ENCODE measurements at regions not wholly inside any gene's neighbourhood (a gene's known extent, or its start where the extent isn't known, plus 50 kb on each side); places are given as distances from the start of the nearest gene placed in this dataset.

DNA sequence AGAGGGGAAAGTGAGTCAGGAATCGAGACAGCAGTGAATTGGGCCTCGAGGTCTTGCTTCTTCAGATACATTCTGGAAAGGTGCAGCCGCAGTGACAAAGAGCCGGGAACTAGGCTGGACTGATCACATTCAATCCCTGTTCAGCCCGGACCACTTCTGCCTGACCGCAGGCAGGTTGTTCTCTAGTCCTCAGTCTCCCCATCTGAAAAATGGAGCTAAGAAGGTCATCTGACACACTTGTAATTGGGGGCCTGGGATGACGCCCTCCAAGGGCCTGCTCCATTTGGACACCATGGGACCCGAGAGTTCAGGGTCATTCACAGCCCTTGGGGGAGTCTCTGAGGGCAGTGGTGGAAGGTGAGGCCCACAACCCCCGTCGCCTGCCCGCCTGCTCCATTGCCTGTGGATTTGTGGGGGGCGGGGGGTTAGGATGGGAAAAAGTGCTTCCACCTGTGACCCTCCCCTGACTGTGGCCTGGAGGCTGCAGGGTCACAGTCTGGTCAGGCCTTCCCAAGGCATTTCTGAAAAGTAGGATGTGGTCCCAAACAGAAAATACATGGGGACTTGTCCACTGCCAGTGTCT, 87.9 kb upstream of the CSF3R start:
- FAIRE-seq: no peak
- TF ChIP-seq POLR2A (IDR thresholded peaks at IDR 0.05; ENCODE audit: low read depth, low read length) (no peak), TAF1 (IDR thresholded peaks at IDR 0.05; ENCODE audit: borderline replicate concordance, low read depth, low read length) (no peak), POLR2AphosphoS5 (IDR thresholded peaks at IDR 0.05; ENCODE audit: low read depth, low read length) (no peak)
- no peak for DNase-seq (ENCODE audit: insufficient read length)

DNA sequence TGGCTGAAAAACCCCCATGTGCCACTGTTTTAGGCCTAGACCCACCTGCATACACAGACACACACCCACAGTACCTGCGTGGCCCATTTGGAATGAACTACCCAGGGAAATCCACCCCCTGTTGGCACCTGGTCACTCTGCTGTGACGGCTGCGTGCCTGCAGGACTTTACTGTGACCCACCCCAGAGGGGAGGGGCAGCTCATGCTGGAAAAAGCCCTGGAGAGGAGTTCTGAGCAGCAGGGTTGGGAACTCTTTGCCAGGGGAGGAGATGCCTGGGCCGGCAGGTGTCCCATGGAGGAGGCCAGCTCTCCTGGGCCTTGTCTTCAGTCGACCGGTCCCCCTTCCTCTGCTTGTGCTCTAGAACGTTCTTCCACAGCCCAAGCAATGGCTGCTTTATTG, 87.3 kb upstream of the CSF3R start:
- FAIRE-seq (no peak), DNase-seq (ENCODE audit: insufficient read length) (no peak)
- no peak for TF ChIP-seq TAF1 (IDR thresholded peaks at IDR 0.05; ENCODE audit: borderline replicate concordance, low read depth, low read length)
- TF ChIP-seq POLR2A (IDR thresholded peaks at IDR 0.05; ENCODE audit: low read depth, low read length): no peak
- no peak for TF ChIP-seq POLR2AphosphoS5 (IDR thresholded peaks at IDR 0.05; ENCODE audit: low read depth, low read length)

DNA sequence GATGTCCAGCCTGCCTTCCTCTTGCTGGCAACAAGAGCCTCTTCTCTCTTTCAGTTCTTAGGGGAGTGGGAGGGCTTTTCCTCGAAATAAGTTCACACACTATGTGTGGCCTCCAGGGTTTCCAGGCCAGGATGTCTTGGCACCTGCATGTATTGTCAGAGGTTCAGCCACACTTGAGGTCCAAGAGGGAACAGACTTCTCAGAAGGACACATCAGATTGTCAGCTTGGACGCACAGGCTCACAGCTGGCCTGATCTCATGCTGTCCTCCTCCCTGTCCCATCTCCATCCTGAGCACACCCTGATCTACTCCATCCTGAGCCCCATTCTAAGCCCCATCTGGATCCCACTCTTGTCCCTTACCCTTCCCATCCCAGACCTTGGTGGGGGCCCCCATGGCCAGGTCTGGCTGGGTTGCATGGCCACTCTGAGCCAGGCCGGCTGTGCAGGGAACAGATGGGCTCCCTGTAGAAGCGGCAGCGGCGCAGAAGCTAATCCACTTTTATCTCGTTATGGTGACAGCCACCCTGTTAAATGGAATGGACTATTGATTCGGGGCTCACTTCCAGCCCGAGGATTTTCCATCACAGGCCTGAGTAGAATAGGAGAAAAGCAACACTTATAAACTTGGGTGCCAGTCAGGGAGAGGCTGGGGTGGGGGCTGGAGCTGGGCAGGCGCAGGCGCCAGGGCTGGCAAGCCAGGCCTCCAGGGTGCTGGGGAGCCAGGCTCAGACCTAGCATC, 85.1 kb upstream of the CSF3R start:
- FAIRE-seq (no peak), DNase-seq (ENCODE audit: insufficient read length) (no peak)
- no peak for TF ChIP-seq TAF1 (IDR thresholded peaks at IDR 0.05; ENCODE audit: borderline replicate concordance, low read depth, low read length)
- TF ChIP-seq POLR2AphosphoS5 (IDR thresholded peaks at IDR 0.05; ENCODE audit: low read depth, low read length): no peak
- TF ChIP-seq POLR2A (IDR thresholded peaks at IDR 0.05; ENCODE audit: low read depth, low read length): no peak

DNA sequence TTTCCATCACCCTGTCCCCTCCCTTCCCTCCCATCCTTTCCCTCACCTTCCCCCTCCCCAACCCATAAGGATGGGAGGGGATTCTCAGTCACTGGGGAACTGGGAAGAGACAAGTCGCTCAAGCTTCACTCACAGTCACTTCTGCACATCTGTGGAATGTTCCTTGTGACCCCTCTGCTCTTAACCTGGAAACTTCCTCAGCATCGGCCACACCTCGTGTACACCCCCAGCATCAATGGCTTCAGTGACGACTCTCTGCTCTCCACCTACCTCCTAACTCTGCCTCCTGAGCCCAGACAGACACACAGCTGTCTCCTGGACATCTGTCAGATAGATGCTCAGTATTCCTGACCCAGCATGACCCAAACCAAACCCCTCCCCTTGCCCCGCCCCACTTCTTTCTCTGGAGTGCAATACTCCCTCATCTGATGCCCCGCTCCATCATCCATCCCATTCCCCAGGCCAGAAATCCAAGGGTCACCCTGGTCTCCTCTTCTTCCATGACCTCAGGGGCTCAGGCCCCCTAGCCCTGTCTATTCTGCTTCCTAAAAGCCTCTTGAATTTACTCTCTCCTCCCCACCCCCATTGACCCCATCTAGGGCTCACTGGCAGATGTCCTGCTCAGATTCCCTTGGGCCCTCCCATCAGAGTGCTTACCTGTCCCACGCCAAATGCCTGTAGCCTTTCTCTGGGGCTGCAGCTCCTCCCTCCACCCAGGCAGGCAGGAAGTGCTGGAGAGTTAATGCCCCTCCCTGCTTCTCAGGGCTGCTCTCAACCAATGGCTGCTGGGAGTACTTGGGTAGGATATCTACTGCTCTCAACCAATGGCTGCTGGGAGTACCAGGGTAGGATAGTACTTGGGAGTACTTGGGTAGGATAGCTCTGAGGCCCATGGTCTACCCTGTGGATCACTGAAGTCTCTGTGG, 83.1 kb upstream of the CSF3R start:
- TF ChIP-seq POLR2A (IDR thresholded peaks at IDR 0.05; ENCODE audit: low read depth, low read length) (no peak), TAF1 (IDR thresholded peaks at IDR 0.05; ENCODE audit: borderline replicate concordance, low read depth, low read length) (no peak), POLR2AphosphoS5 (IDR thresholded peaks at IDR 0.05; ENCODE audit: low read depth, low read length) (no peak)
- FAIRE-seq (no peak), DNase-seq (ENCODE audit: insufficient read length) (no peak)

DNA sequence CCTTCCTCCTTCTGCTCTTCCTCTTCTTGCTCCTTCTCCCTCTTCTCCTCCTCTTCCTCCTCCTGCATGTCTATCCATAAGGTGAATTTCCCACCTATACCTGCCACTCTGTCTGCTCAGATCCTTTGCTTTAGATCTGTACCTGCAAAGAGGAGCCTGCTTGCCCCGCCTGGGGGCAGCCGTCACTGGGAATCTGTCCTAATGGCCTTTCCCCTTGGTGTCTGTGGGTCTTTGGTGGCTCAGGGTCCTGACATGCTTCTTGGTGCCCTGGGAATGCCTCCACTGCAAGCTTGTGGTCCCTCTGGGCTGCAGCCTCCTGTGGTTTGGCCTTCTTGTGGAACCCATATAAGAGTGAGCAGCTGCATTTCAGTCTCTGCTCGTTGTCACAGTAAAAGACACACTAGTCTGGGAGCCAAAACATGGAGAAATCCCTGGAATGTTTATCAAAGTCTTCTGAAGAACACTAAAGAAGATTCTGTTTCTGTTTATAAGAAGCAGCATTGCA, 79.5 kb upstream of the CSF3R start:
- FAIRE-seq: no peak
- TF ChIP-seq POLR2AphosphoS5 (IDR thresholded peaks at IDR 0.05; ENCODE audit: low read depth, low read length) (no peak), POLR2A (IDR thresholded peaks at IDR 0.05; ENCODE audit: low read depth, low read length) (no peak), TAF1 (IDR thresholded peaks at IDR 0.05; ENCODE audit: borderline replicate concordance, low read depth, low read length) (no peak)
- no peak for DNase-seq (ENCODE audit: insufficient read length)

DNA sequence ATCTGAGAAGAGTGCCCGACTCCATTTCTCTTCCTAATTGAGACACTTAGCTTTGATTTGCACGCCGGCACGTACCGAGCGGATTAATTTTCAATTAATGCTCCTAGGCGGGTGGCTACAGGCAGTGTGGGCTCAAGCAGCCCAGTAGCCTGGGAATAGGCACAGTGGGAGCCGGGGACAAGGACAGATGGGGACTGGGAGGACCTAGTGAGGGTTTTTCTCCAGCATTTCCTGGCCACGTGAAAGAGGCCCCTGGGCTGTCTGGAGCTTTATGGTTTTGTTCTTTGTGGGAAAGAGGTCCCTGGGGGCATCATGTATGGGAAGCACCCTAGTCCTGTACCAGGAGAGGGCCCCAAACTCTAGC, 78.6 kb upstream of the CSF3R start:
- DNase-seq (ENCODE audit: insufficient read length): no peak
- TF ChIP-seq POLR2A (IDR thresholded peaks at IDR 0.05; ENCODE audit: low read depth, low read length): no peak
- TF ChIP-seq TAF1 (IDR thresholded peaks at IDR 0.05; ENCODE audit: borderline replicate concordance, low read depth, low read length): no peak
- TF ChIP-seq POLR2AphosphoS5 (IDR thresholded peaks at IDR 0.05; ENCODE audit: low read depth, low read length): no peak
- no peak for FAIRE-seq

DNA sequence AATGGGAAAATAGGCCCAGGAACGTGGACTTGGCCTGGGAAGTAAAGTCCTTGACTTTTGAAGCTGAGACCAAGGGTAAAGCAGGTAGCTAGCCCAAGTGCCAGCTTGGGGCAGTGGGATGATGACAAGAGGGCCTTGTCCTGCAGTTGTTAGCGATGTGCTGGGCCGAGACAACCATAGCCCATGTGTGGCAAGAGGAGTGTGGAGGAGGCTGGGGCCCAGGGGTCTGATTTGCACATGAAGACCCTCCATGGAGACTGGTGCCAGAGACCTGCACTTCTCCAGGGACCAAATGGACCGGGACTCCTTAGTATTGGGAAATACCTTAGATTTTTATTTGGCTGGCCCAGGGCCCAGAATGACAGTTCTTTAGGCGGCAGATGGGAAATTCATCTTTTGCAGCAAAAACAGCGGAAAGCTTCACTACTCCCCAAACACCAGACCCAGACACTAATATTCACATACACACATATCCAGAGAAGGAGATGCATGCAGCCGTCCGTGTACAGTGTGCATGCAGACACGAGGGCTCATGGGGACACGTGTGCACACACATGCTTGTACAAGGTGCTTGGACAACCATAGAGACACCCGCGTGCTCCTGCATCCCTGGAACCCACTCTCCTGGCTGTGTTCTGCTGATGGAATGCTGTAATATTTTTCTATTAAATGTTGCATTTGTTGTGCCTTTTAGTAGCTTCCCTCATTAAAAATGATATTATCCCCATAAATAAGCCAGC, 78.1 kb upstream of the CSF3R start:
- FAIRE-seq: no peak
- TF ChIP-seq POLR2A (IDR thresholded peaks at IDR 0.05; ENCODE audit: low read depth, low read length): no peak
- TF ChIP-seq POLR2AphosphoS5 (IDR thresholded peaks at IDR 0.05; ENCODE audit: low read depth, low read length): no peak
- TF ChIP-seq TAF1 (IDR thresholded peaks at IDR 0.05; ENCODE audit: borderline replicate concordance, low read depth, low read length): no peak
- DNase-seq (ENCODE audit: insufficient read length): no peak

DNA sequence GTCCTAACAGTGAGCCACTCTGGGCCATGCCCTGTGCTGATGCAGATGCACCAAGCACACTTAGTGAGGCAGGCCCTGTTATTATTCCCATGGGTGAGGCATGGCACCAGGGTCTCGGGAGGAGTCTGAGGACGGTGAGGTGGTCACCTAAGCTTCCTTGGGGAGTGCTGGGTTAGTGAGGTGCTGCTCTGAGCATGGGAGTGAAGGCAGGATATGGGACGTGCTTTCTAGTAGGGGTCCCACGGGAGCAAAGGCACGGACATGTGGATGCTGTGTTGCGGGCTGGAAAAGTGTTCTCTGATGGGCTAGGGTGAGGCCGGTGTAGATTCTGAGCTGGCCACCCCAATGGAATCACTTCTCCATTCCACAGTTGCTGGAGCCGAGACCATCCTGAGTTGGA, 77.5 kb upstream of the CSF3R start:
- FAIRE-seq (no peak), DNase-seq (ENCODE audit: insufficient read length) (no peak)
- TF ChIP-seq POLR2A (IDR thresholded peaks at IDR 0.05; ENCODE audit: low read depth, low read length) (no peak), POLR2AphosphoS5 (IDR thresholded peaks at IDR 0.05; ENCODE audit: low read depth, low read length) (no peak), TAF1 (IDR thresholded peaks at IDR 0.05; ENCODE audit: borderline replicate concordance, low read depth, low read length) (no peak)

DNA sequence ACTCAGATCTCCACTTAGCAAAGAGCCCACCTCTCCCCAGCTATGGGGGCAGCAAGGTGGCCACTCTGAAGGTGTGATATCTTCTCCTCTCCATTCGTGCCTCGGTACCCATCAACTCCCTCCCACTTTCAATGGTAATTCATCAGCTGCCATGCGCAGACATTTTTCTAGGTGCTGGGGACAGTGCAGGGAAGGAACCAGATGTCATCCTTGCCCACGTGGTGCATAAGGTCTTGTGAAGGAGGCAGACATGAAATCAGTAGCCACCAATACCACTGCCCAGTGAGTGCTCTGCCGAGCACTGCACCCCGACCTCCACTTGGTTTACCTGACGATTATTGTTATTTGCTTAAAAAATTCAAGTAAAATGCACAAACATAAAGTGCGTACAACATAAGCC, 76.3 kb upstream of the CSF3R start:
- FAIRE-seq (no peak), DNase-seq (ENCODE audit: insufficient read length) (no peak)
- TF ChIP-seq TAF1 (IDR thresholded peaks at IDR 0.05; ENCODE audit: borderline replicate concordance, low read depth, low read length) (no peak), POLR2A (IDR thresholded peaks at IDR 0.05; ENCODE audit: low read depth, low read length) (no peak), POLR2AphosphoS5 (IDR thresholded peaks at IDR 0.05; ENCODE audit: low read depth, low read length) (no peak)

DNA sequence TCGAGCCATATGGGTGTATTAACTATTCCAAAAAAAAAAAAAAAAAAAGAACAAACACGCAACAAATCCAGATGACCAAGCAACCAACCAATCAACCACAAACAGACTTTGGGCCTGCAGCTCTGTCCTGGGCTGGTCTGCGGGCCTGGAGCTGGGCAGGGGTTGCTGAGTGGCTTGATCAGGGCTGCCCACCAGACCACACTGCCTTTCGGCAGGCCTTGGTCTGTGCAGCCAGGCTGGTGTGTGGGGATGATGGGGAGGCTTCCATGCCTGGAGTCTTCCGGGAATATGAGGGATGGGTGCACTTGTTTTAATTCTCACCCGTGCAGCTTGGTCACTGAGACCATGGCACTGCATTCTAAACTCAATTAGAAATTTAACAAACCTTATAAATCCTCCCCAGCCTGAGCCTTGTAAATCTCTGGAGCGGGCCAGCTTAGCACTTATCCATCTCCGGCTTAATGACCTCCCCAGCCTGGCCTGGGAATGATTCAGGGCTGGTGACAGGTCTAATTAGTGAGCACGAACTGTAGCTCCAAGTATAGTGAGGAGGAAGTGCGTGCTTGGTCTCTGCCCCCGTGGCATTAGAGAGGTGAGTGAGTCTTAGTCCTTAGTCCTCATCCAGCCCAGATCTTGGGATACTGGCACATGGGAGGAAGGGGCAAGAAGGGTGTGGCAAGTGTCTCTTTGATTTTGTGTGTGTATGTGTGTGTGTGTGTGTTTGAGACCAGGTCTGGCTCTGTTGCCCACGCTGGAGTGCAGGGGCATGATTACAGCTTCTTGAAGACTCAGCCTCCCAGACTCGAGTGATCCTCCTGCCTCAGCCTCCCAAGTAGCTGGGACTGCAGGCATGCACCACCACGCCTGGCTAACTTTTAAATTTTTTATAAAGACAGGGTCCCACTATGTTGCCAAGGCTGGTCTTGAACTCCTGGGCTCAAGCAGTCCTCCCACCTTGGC, 74.6 kb upstream of the CSF3R start:
- DNase-seq (ENCODE audit: insufficient read length): no peak
- no peak for FAIRE-seq
- no peak for TF ChIP-seq TAF1 (IDR thresholded peaks at IDR 0.05; ENCODE audit: borderline replicate concordance, low read depth, low read length)
- no peak for TF ChIP-seq POLR2AphosphoS5 (IDR thresholded peaks at IDR 0.05; ENCODE audit: low read depth, low read length)
- no peak for TF ChIP-seq POLR2A (IDR thresholded peaks at IDR 0.05; ENCODE audit: low read depth, low read length)
